Rectal smooth muscle tissue (tissue), 1 donor: ENCODE measurements at regions not wholly inside any gene's neighbourhood (a gene's known extent, or its start where the extent isn't known, plus 50 kb on each side); places are given as distances from the start of the nearest gene placed in this dataset.
"Not testable (repeated sequence)": the region's sequence is repeated elsewhere in the genome, so short reads cannot be mapped to it uniquely, and the experiment has no call there.

Source experiments
- H3K27ac ChIP-seq: one replicate; pipeline ENCODE4 v1.7.0; 2013; ENCODE audit warnings: low read depth, low read length, inconsistent platforms
- H3K27me3 ChIP-seq: one replicate; pipeline ENCODE4 v1.7.0; 2013; ENCODE audit warnings: low read length; ENCODE audit not compliant: control insufficient read depth, insufficient read depth
- H3K36me3 ChIP-seq: one replicate; pipeline ENCODE4 v1.7.0; 2013; ENCODE audit warnings: low read length; ENCODE audit not compliant: control insufficient read depth, insufficient read depth
- H3K4me1 ChIP-seq: one replicate; pipeline ENCODE4 v1.7.0; 2013; ENCODE audit warnings: low read length; ENCODE audit not compliant: control insufficient read depth, insufficient read depth
- H3K4me3 ChIP-seq: one replicate; pipeline ENCODE4 v1.7.0; 2013; ENCODE audit warnings: low read length
- H3K9ac ChIP-seq: one replicate; pipeline ENCODE4 v1.7.0; 2013; ENCODE audit warnings: low read length

DNA sequence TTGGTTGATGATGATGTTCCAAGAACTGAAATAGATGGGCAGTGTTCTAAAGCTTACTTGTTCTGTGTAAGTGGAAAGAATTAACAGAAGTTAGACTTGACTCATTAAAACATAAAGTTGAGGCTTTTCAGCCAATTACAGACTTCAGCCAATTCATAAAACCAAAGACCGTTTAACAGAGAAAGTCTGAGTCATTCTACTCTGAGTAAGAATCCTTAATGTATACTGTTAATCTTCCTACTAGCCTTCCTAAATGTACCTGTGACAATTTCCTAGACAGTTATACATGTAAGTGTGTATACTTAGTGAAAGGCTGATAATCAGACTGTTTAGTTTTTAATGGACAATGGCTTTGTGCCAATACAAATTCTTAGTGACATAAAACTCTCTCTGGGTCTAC lies 681.0 kb downstream of the RPL10L start:
- H3K9ac ChIP-seq: no peak overlapping the region
- H3K27ac ChIP-seq: no peak overlapping the region
- no peak overlapping the region for H3K4me3 ChIP-seq
- H3K4me1 ChIP-seq: no peaks in the 10 kb centered on the region
- no peaks in the 10 kb centered on the region for H3K27me3 ChIP-seq
- H3K36me3 ChIP-seq: no peaks in the 10 kb centered on the region

GRCh38 chr14:45968037-45968436 lies 683.5 kb downstream of the RPL10L start:
- Histone ChIP-seq H3K36me3 (no peaks in the 10 kb centered on the region), H3K9ac (no peak overlapping the region)

DNA sequence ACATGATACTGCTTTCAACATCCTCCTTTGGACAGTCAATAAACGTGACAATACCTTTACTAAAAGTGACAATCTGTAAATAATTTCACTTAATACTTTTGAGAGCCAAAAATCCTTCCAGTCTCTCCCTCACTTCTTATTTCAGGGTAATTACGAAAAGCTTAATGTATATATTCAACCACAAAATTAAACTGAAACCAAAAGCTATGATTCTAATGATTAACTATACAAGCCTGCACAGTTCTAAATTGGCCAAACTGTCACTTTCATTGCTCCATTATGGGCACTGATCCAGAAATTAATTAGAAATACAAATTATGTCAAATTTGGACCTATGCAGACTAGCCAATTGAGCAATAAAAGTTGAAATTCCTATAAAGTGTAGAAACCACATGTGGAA lies 696.5 kb upstream of the MIS18BP1 start:
- no peak overlapping the region for H3K4me3 ChIP-seq
- H3K4me1 ChIP-seq: no peaks in the 10 kb centered on the region
- H3K9ac ChIP-seq: no peak overlapping the region
- no peaks in the 10 kb centered on the region for H3K36me3 ChIP-seq
- H3K27ac ChIP-seq: no peak overlapping the region
- H3K27me3 ChIP-seq: no peaks in the 10 kb centered on the region

More at GRCh38 chr14:45968037-45968436, 683.5 kb downstream of the RPL10L start:
- Histone ChIP-seq H3K27me3 (no peaks in the 10 kb centered on the region), H3K4me1 (no peaks in the 10 kb centered on the region), H3K4me3 (no peak overlapping the region), H3K27ac (no peak overlapping the region)

GRCh38 chr14:45947830-45948229 lies 694.8 kb upstream of the MIS18BP1 start:
- Histone ChIP-seq H3K27ac (no peak overlapping the region), H3K9ac (no peak overlapping the region), H3K27me3 (no peaks in the 10 kb centered on the region), H3K4me1 (no peaks in the 10 kb centered on the region), H3K4me3 (no peak overlapping the region), H3K36me3 (no peaks in the 10 kb centered on the region)

DNA sequence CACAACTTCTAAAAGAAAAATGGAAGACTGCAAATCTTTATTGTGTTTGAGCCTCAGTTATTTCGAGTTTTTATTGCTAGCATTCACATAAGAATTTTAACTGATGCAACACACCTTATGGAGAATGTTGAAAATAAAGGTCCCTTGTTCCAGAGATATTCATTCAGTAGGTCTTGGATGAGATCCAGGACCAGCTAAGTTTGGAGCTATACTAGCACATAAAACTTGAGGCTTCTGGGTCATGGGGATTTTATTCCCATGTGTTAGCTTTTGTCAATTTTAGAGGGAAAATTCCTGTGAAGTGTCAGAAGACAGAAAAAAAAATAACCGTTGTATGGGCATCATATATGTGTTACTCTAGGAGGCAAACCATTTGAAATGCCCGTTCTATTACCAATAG lies 693.2 kb upstream of the MIS18BP1 start:
- no peaks in the 10 kb centered on the region for H3K4me1 ChIP-seq

GRCh38 chr14:45940318-45940717 lies 687.3 kb upstream of the MIS18BP1 start:
- H3K27me3 ChIP-seq: no peaks in the 10 kb centered on the region
- H3K27ac ChIP-seq: no peak overlapping the region
- no peaks in the 10 kb centered on the region for H3K36me3 ChIP-seq
- no peaks in the 10 kb centered on the region for H3K4me1 ChIP-seq
- H3K4me3 ChIP-seq: no peak overlapping the region
- H3K9ac ChIP-seq: no peak overlapping the region

More for the DNA sequence above, 693.2 kb upstream of the MIS18BP1 start:
- H3K27me3 ChIP-seq: no peaks in the 10 kb centered on the region
- H3K4me3 ChIP-seq: no peak overlapping the region
- H3K27ac ChIP-seq: no peak overlapping the region
- H3K9ac ChIP-seq: no peak overlapping the region
- H3K36me3 ChIP-seq: no peaks in the 10 kb centered on the region

GRCh38 chr14:45939572-45939971 lies 686.6 kb upstream of the MIS18BP1 start:
- Histone ChIP-seq H3K27me3 (no peaks in the 10 kb centered on the region), H3K27ac (no peak overlapping the region), H3K4me3 (no peak overlapping the region), H3K36me3 (no peaks in the 10 kb centered on the region), H3K9ac (no peak overlapping the region), H3K4me1 (no peaks in the 10 kb centered on the region)

GRCh38 chr14:45919995-45920394 lies 667.0 kb upstream of the MIS18BP1 start:
- H3K9ac ChIP-seq, H3K27me3 ChIP-seq, H3K27ac ChIP-seq, H3K4me1 ChIP-seq, H3K4me3 ChIP-seq, H3K36me3 ChIP-seq: not testable (repeated sequence)

DNA sequence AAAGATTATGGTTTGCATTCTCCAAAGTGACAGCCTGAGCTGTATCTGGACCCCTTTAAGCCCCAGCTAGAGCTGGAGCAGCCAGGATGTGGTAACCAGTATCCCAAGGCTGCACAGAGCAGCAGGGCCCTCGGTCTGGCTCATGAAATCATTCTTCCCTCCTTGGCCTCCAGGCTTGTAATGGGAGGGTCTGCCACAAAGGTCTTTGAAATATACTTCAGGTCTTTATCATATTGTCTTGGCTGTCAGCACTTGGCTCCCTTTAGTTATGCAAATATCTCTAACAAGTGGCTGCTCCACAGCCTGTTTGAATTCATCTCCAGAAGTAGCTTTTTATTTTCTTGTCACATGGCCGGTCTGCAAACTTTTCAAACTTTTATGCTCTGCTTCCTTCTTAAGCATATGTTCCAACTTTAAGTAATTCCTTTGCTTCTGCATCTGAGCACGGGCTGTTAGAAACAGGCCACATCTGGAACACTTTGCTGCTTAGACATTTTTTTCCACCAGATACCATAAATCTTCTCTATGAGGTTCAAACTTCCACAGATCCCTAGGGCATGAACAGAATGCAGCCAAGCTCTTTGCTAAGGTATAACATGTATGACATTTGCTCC lies 663.4 kb upstream of the MIS18BP1 start:
- Histone ChIP-seq H3K27me3 (no peaks in the 10 kb centered on the region), H3K36me3 (no peaks in the 10 kb centered on the region), H3K9ac (no peak overlapping the region), H3K27ac (no peak overlapping the region), H3K4me3 (no peak overlapping the region), H3K4me1 (peaks cover 3% of the 10 kb centered on the region)

GRCh38 chr14:45907782-45908181 lies 654.8 kb upstream of the MIS18BP1 start:
- no peak overlapping the region for H3K27ac ChIP-seq
- H3K36me3 ChIP-seq: no peaks in the 10 kb centered on the region
- no peak overlapping the region for H3K9ac ChIP-seq
- no peaks in the 10 kb centered on the region for H3K4me1 ChIP-seq
- H3K4me3 ChIP-seq: no peak overlapping the region
- H3K27me3 ChIP-seq: no peaks in the 10 kb centered on the region

DNA sequence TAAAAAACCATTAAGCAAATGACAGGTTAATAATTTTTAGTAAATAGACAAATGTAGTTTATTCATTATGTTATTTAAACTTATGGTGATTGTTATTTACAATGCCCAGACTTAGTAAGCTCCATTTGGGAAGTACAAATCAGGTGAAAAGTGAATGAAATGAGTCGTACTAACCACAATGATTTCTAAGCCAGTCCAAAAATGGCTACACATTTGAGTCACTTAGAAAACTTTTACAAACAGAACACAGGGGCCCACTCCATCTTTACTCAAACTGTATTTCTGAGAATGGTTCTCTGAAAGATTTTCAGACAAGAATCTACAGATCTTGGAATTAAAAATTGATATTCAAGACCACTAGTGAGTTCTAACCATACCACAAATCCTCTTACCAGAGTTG lies 653.3 kb upstream of the MIS18BP1 start:
- Histone ChIP-seq H3K27ac (no peak overlapping the region), H3K36me3 (no peaks in the 10 kb centered on the region), H3K4me3 (no peak overlapping the region), H3K27me3 (no peaks in the 10 kb centered on the region), H3K4me1 (peaks cover 10% of the 10 kb centered on the region), H3K9ac (no peak overlapping the region)

DNA sequence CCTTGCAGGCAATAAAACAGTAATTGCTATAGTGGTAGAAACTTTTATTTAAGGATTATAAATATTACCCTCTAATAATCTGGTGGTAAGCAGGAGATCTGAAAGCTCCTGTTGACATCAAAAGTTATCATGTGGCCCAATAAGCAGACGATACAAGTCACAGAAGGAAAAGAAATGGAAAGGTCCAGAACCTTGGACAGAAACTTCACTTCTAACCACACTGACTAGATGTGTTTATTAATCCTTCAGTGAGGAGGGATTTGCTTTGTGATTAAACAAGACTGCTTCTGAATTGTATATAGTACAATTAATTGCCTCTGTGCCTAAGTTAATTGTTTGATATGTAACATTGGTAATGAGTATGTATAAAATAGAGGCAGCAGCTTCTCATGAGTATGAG lies 652.7 kb upstream of the MIS18BP1 start:
- no peaks in the 10 kb centered on the region for H3K27me3 ChIP-seq
- H3K4me1 ChIP-seq: peaks cover 10% of the 10 kb centered on the region
- H3K4me3 ChIP-seq: no peak overlapping the region
- no peak overlapping the region for H3K27ac ChIP-seq
- H3K36me3 ChIP-seq: no peaks in the 10 kb centered on the region
- H3K9ac ChIP-seq: no peak overlapping the region

DNA sequence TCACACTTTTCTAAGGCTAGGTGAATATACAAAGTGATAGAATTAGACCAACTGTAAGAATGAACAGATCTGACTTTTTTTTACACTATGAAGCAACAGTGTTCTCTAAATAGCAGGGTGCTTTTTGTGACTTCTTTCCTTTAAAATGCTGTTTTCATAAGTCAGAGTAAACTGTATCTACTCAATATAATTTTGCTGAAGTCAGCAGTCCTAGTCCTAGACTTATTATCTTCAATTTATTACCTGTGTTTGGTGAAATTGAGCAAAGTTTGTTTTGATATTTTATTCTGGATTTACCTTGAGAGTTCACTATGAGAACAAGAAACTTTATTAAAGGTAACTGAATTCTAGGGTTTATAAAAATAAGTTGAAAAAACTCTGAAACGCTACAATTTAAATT lies 651.3 kb upstream of the MIS18BP1 start:
- Histone ChIP-seq H3K9ac (no peak overlapping the region), H3K36me3 (no peaks in the 10 kb centered on the region), H3K4me1 (peaks cover 18% of the 10 kb centered on the region), H3K27ac (no peak overlapping the region), H3K27me3 (no peaks in the 10 kb centered on the region), H3K4me3 (no peak overlapping the region)
